Neural cell (in vitro differentiated cells): ENCODE measurements at regions not wholly inside any gene's neighbourhood (a gene's known extent, or its start where the extent isn't known, plus 50 kb on each side); places are given as distances from the start of the nearest gene placed in this dataset.
"Not testable (repeated sequence)": the region's sequence is repeated elsewhere in the genome, so short reads cannot be mapped to it uniquely, and the experiment has no call there.

Source experiments
- H2AFZ ChIP-seq: fragments of 200-600, 300-800 bp; sonication (generic), shearing (Covaris generic); 2 replicates; pipeline ENCODE4 v1.6.0; 2014; ENCODE audit warnings: low read depth, mild to moderate bottlenecking, antibody characterized with exemption, low read length, moderate library complexity
- H3F3A ChIP-seq: fragments of 200-600 bp; shearing (Covaris generic); 2 replicates; pipeline ENCODE4 v1.6.1; 2016; ENCODE audit warnings: mild to moderate bottlenecking, moderate library complexity, mixed read lengths, antibody characterized with exemption, low read length; ENCODE audit not compliant: insufficient read depth, poor library complexity, severe bottlenecking
- H3K27ac ChIP-seq: fragments of 200-600, 300-800 bp; sonication (generic), shearing (Covaris generic); 2 replicates; pipeline ENCODE4 v1.5.1; 2014; ENCODE audit warnings: mild to moderate bottlenecking, low read length, moderate library complexity
- H3K27me3 ChIP-seq: fragments of 300-800, 200-600 bp; sonication (generic), shearing (Covaris generic); 2 replicates; pipeline ENCODE4 v1.6.0; 2014; ENCODE audit warnings: mild to moderate bottlenecking, low read depth, low read length, moderate library complexity; ENCODE audit not compliant: insufficient read depth
- H3K36me3 ChIP-seq: fragments of 300-800, 200-600 bp; sonication (generic), shearing (Covaris generic); 2 replicates; pipeline ENCODE4 v1.5.1; 2014; ENCODE audit warnings: mild to moderate bottlenecking, antibody characterized with exemption, low read length, moderate library complexity; ENCODE audit not compliant: insufficient read depth
- H3K4me2 ChIP-seq: fragments of 300-800, 200-600 bp; sonication (generic), shearing (Covaris generic); 2 replicates; pipeline ENCODE4 v1.6.0; 2014; ENCODE audit warnings: mild to moderate bottlenecking, low read length
- H3K4me3 ChIP-seq: fragments of 300-800, 200-600 bp; sonication (generic), shearing (Covaris generic); 2 replicates; pipeline ENCODE4 v1.5.1; 2014; ENCODE audit warnings: mild to moderate bottlenecking, low read length, moderate library complexity
- H3K79me2 ChIP-seq: fragments of 200-600 bp; shearing (Covaris generic); replicated peaks from 2 replicates; pipeline ENCODE4 v1.6.0; 2014; ENCODE audit warnings: mild to moderate bottlenecking, low read length, moderate library complexity; ENCODE audit not compliant: insufficient read depth
- H3K9ac ChIP-seq: fragments of 300-800, 200-600 bp; sonication (generic), shearing (Covaris generic); 2 replicates; pipeline ENCODE4 v1.6.1; 2016; ENCODE audit warnings: mild to moderate bottlenecking, low read length, mixed read lengths
- H3K9me2 ChIP-seq: fragments of 200-600 bp; shearing (Covaris generic); 2 replicates; pipeline ENCODE4 v1.6.1; 2016; ENCODE audit warnings: mild to moderate bottlenecking, low read length, mixed read lengths; ENCODE audit not compliant: insufficient read depth
- H3K9me3 ChIP-seq: fragments of 200-600, 300-800 bp; sonication (generic), shearing (Covaris generic); 2 replicates; pipeline ENCODE4 v1.6.1; 2016; ENCODE audit warnings: mild to moderate bottlenecking, mixed run types, low read length, moderate library complexity, mixed read lengths
- H4K20me1 ChIP-seq: fragments of 200-600 bp; shearing (Covaris generic); 2 replicates; pipeline ENCODE4 v1.6.1; 2016; ENCODE audit warnings: mild to moderate bottlenecking, mixed run types; ENCODE audit not compliant: insufficient read depth
- EP300 ChIP-seq: fragments of 450-650 bp; conservative IDR thresholded peaks from 2 replicates; pipeline ENCODE4 v1.6.1; 2014; ENCODE audit warnings: antibody characterized with exemption, mild to moderate bottlenecking, moderate library complexity; ENCODE audit not compliant: poor library complexity, severe bottlenecking
- EZH2 ChIP-seq: fragments of 200-600, 300-800 bp; shearing (Covaris generic), sonication (generic); IDR thresholded peaks from 2 replicates; pipeline ENCODE4 v1.6.1; 2014; ENCODE audit warnings: antibody characterized with exemption, low read length, borderline replicate concordance, mild to moderate bottlenecking; ENCODE audit not compliant: insufficient read depth, poor library complexity, severe bottlenecking
- MXI1 ChIP-seq: fragments of 450-650 bp; conservative IDR thresholded peaks from 2 replicates; pipeline ENCODE4 v1.6.1; 2014; ENCODE audit warnings: antibody characterized with exemption, mild to moderate bottlenecking; ENCODE audit not compliant: poor library complexity, severe bottlenecking
- POLR2AphosphoS5 ChIP-seq: IDR thresholded peaks from 2 replicates; pipeline ENCODE4 v1.6.1; 2012
- RAD21 ChIP-seq: fragments of 450-650 bp; conservative IDR thresholded peaks from 2 replicates; pipeline ENCODE4 v1.6.1; 2014; ENCODE audit warnings: antibody characterized with exemption, mild to moderate bottlenecking, moderate library complexity
- SMC3 ChIP-seq: fragments of 450-650 bp; conservative IDR thresholded peaks from 2 replicates; pipeline ENCODE4 v1.6.1; 2014; ENCODE audit warnings: antibody characterized with exemption, mild to moderate bottlenecking, moderate library complexity; ENCODE audit not compliant: poor library complexity
- TAF1 ChIP-seq: IDR thresholded peaks from 2 replicates; pipeline ENCODE4 v1.6.1; 2012; ENCODE audit warnings: low read depth
- TF ChIP-seq, protein P1 (sequence below): fragments of 450-650 bp; IDR thresholded peaks from 2 replicates; pipeline ENCODE4 v1.5.1; 2014; ENCODE audit warnings: antibody characterized with exemption, mild to moderate bottlenecking, moderate library complexity; ENCODE audit not compliant: poor library complexity, severe bottlenecking
- TF ChIP-seq, protein P2 (sequence below): IDR thresholded peaks from 2 replicates; pipeline ENCODE4 v1.6.1; 2012; ENCODE audit warnings: borderline replicate concordance

DNA sequence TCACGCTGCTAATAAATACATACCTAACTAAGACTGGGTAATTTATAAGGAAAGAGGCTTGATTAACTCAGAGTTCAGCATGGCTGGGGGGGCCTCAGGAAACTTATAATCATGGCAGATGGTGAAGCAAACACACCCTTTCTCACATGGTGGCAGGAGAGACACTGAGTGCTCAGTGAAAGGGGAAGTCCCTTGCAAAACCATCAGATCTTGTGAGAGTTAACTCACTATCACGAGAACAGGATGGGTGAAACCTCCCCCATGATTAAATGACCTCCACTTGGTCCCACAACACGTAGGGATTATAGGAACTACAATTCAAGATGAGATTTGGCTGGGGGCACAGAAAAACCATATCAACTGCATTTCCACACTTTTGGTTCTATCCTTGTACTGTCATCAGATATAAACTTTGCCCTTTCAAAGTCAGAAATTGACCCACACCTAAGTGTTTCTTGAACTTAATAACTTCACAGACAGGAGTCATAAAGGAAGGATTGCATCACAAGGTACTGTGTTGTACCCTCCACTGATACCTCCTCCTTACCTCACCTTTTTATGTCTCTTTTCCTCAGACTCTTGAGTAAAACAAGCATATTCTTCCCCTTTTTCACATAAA, 319.1 kb upstream of the PIK3R1 start:
- H3K27me3 ChIP-seq = no peaks in the 10 kb centered on the region
- H4K20me1 ChIP-seq = no peaks in the 10 kb centered on the region
- TF ChIP-seq RAD21 (no peak), EZH2 (no peak)
- TF ChIP-seq, protein P1, sequence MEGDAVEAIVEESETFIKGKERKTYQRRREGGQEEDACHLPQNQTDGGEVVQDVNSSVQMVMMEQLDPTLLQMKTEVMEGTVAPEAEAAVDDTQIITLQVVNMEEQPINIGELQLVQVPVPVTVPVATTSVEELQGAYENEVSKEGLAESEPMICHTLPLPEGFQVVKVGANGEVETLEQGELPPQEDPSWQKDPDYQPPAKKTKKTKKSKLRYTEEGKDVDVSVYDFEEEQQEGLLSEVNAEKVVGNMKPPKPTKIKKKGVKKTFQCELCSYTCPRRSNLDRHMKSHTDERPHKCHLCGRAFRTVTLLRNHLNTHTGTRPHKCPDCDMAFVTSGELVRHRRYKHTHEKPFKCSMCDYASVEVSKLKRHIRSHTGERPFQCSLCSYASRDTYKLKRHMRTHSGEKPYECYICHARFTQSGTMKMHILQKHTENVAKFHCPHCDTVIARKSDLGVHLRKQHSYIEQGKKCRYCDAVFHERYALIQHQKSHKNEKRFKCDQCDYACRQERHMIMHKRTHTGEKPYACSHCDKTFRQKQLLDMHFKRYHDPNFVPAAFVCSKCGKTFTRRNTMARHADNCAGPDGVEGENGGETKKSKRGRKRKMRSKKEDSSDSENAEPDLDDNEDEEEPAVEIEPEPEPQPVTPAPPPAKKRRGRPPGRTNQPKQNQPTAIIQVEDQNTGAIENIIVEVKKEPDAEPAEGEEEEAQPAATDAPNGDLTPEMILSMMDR = no peak
- H3K79me2 ChIP-seq = no peaks in the 10 kb centered on the region
- no peak overlapping the region for H3K4me2 ChIP-seq
- H3F3A ChIP-seq = no peaks in the 10 kb centered on the region
- no peak overlapping the region for H3K27ac ChIP-seq
- no peaks in the 10 kb centered on the region for H3K36me3 ChIP-seq
- no peaks in the 10 kb centered on the region for H3K9me2 ChIP-seq
- H3K9me3 ChIP-seq = no peaks in the 10 kb centered on the region
- H3K9ac ChIP-seq = no peak overlapping the region
- H3K4me3 ChIP-seq = no peak overlapping the region
- no peak overlapping the region for H2AFZ ChIP-seq

DNA sequence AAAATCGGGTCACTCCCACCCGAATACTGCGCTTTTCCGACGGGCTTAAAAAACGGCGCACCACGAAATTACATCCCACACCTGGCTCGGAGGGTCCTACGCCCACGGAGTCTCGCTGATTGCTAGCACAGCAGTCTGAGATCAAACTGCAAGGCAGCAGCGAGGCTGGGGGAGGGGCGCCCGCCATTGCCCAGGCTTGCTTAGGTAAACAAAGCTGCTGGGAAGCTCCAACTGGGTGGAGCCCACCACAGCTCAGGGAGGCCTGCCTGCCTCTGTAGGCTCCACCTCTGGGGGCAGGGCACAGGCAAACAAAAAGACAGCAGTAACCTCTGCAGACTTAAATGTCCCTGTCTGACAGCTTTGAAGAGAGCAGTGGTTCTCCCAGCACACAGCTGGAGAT, 325.7 kb upstream of the PIK3R1 start:
- not testable (repeated sequence) for H3K36me3 ChIP-seq, H3K27ac ChIP-seq, H2AFZ ChIP-seq, H3K9me2 ChIP-seq, H3F3A ChIP-seq, H3K9ac ChIP-seq, H3K4me3 ChIP-seq, H3K79me2 ChIP-seq, H3K4me2 ChIP-seq, H3K27me3 ChIP-seq, H3K9me3 ChIP-seq, H4K20me1 ChIP-seq

DNA sequence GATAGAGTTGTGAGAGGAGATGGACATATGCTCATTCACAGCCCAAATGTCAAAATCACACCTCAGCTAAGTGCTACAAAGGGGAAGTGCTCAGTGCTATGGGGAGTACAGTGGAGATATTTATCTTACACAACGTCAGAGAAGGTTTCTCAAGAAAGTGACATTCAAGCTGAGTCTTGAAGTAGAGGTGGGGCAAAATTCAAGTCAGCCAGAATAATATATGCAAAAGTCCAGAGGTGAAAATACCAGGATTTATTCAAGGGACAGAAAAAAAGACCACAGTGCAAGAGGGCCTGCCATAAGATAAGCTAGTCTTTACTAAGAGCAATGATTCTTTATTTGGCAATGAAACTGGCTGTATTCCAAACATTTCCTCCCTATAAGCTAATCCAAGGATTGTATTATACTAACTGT, 327.8 kb upstream of the PIK3R1 start:
- Histone ChIP-seq H3K4me2 (no peak overlapping the region), H3K27ac (no peak overlapping the region), H3K79me2 (no peaks in the 10 kb centered on the region), H3K9me2 (no peaks in the 10 kb centered on the region), H3F3A (no peaks in the 10 kb centered on the region), H3K9ac (no peak overlapping the region), H3K9me3 (no peaks in the 10 kb centered on the region), H4K20me1 (no peaks in the 10 kb centered on the region), H3K27me3 (no peaks in the 10 kb centered on the region), H3K4me3 (no peak overlapping the region), H3K36me3 (no peaks in the 10 kb centered on the region), H2AFZ (no peak overlapping the region)
- TF ChIP-seq SMC3 (no peak), MXI1 (no peak), RAD21 (no peak), EZH2 (no peak), POLR2AphosphoS5 (no peak), EP300 (no peak), TAF1 (no peak)
- TF ChIP-seq, protein P1 = no peak
- TF ChIP-seq, protein P2, sequence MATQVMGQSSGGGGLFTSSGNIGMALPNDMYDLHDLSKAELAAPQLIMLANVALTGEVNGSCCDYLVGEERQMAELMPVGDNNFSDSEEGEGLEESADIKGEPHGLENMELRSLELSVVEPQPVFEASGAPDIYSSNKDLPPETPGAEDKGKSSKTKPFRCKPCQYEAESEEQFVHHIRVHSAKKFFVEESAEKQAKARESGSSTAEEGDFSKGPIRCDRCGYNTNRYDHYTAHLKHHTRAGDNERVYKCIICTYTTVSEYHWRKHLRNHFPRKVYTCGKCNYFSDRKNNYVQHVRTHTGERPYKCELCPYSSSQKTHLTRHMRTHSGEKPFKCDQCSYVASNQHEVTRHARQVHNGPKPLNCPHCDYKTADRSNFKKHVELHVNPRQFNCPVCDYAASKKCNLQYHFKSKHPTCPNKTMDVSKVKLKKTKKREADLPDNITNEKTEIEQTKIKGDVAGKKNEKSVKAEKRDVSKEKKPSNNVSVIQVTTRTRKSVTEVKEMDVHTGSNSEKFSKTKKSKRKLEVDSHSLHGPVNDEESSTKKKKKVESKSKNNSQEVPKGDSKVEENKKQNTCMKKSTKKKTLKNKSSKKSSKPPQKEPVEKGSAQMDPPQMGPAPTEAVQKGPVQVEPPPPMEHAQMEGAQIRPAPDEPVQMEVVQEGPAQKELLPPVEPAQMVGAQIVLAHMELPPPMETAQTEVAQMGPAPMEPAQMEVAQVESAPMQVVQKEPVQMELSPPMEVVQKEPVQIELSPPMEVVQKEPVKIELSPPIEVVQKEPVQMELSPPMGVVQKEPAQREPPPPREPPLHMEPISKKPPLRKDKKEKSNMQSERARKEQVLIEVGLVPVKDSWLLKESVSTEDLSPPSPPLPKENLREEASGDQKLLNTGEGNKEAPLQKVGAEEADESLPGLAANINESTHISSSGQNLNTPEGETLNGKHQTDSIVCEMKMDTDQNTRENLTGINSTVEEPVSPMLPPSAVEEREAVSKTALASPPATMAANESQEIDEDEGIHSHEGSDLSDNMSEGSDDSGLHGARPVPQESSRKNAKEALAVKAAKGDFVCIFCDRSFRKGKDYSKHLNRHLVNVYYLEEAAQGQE = no peak
